B cell (primary cell): ENCODE measurements at regions not wholly inside any gene's neighbourhood (a gene's known extent, or its start where the extent isn't known, plus 50 kb on each side); places are given as distances from the start of the nearest gene placed in this dataset.

Source experiments
- ATAC-seq: fragments of 200-7000 bp; cut with Tn5 transposase; one replicate; pipeline ENCODE4 v1.10.0; 2021; ENCODE audit warnings: low read depth, mild to moderate bottlenecking, moderate number of reproducible peaks, moderate library complexity
- CTCF ChIA-PET: fragments of 350-600 bp; sonication (Branson Sonifier 250); formaldehyde crosslinking; loops from one replicate; lab custom pipeline; 2021; ENCODE audit warnings: antibody characterized with exemption, inconsistent platforms; lab: Charles Lee
- POLR2A ChIA-PET: fragments of 350-600 bp; sonication (Branson Sonifier 250); formaldehyde crosslinking; loops from one replicate; lab custom pipeline; 2021; ENCODE audit warnings: antibody characterized with exemption; lab: Charles Lee
- DNase-seq: peaks from one replicate; pipeline ENCODE4 v3.0.0; 2013
- H2AFZ ChIP-seq: 2 replicates; pipeline ENCODE4 v1.6.1; 2012; ENCODE audit warnings: mild to moderate bottlenecking, low read depth, low read length; ENCODE audit not compliant: insufficient read depth, poor library complexity, severe bottlenecking
- H3K27ac ChIP-seq, 2 donors: 1 replicate in 1 of 2; 2 replicates in 1 of 2; pipeline ENCODE4 v1.5.1; 2012 to 2013; ENCODE audit warnings: low read length in 2 of 2, mild to moderate bottlenecking in 2 of 2, moderate library complexity in 1 of 2
- H3K27me3 ChIP-seq, 4 experiments: fragments of 200-600 bp in 1 of 4; sonication (generic) in 1 of 4; replicated peaks in 1 of 4; 1 replicate in 2 of 4; 2 replicates in 2 of 4; pipeline versions ENCODE4 v1.6.1 to v1.7.0; 2013 to 2016; ENCODE audit warnings: low read length in 3 of 4, mild to moderate bottlenecking in 2 of 4, mixed read lengths in 1 of 4, moderate library complexity in 1 of 4; ENCODE audit not compliant: insufficient read depth in 4 of 4, control insufficient read depth in 3 of 4; ENCODE audit errors: control extremely low read depth in 1 of 4
- H3K36me3 ChIP-seq, 2 experiments: replicated peaks in 1 of 2; 1 replicate in 1 of 2; 2 replicates in 1 of 2; pipeline versions ENCODE4 v1.6.1 to v1.7.1; 2013; ENCODE audit warnings: low read length in 1 of 2; ENCODE audit not compliant: insufficient read depth in 2 of 2, control insufficient read depth in 1 of 2; ENCODE audit errors: control extremely low read depth in 1 of 2, extremely low read depth in 1 of 2
- H3K4me1 ChIP-seq, 2 donors: fragments of 200-600 bp in 1 of 2; sonication (generic) in 1 of 2; 1 replicate in 1 of 2; 2 replicates in 1 of 2; pipeline versions ENCODE4 v1.5.1 to v1.6.1; 2013 to 2017; ENCODE audit warnings: low read length in 2 of 2; ENCODE audit not compliant: control insufficient read depth in 2 of 2, insufficient read depth in 2 of 2
- H3K4me2 ChIP-seq: replicated peaks from 2 replicates; pipeline ENCODE3; 2012; ENCODE audit warnings: mild to moderate bottlenecking, low read depth, low read length; ENCODE audit not compliant: poor library complexity, severe bottlenecking
- H3K4me3 ChIP-seq, 5 experiments: fragments of 200-600 bp in 1 of 5; sonication (generic) in 1 of 5; 1 replicate in 3 of 5; 2 replicates in 2 of 5; pipeline versions ENCODE4 v1.5.1 to v1.7.0; 2011 to 2016; ENCODE audit warnings: low read length in 4 of 5, mild to moderate bottlenecking in 4 of 5, low read depth in 2 of 5, control low read depth in 1 of 5, moderate library complexity in 1 of 5; ENCODE audit not compliant: insufficient read depth in 1 of 5; ENCODE audit errors: control extremely low read depth in 1 of 5, extremely low read depth in 1 of 5
- H3K79me2 ChIP-seq: fragments of 200-600 bp; sonication (generic); one replicate; pipeline ENCODE4 v1.6.0; 2016; ENCODE audit warnings: low read length; ENCODE audit not compliant: control insufficient read depth, insufficient read depth
- H3K9ac ChIP-seq: fragments of 200-600 bp; sonication (generic); 2 replicates; pipeline ENCODE4 v1.6.1; 2017; ENCODE audit warnings: mild to moderate bottlenecking, low read length, moderate library complexity
- H3K9me3 ChIP-seq, 3 donors: one replicate each; pipeline versions ENCODE4 v1.6.1 to v1.7.1; 2013; ENCODE audit warnings: low read length in 2 of 3; ENCODE audit not compliant: control insufficient read depth in 2 of 3, insufficient read depth in 1 of 3; ENCODE audit errors: control extremely low read depth in 1 of 3
- H4K20me1 ChIP-seq: 2 replicates; pipeline ENCODE4 v1.6.0; 2012; ENCODE audit warnings: mild to moderate bottlenecking, low read length; ENCODE audit not compliant: insufficient read depth, control insufficient read depth, poor library complexity, severe bottlenecking
- H3K27ac Mint-ChIP-seq: one replicate; pipeline ENCODE4 v1.8.0; 2021; ENCODE audit warnings: mixed read lengths
- H3K27me3 Mint-ChIP-seq: one replicate; pipeline ENCODE4 v1.8.0; 2021; ENCODE audit warnings: mixed read lengths
- H3K4me1 Mint-ChIP-seq: one replicate; pipeline ENCODE4 v1.8.0; 2021; ENCODE audit warnings: mixed read lengths
- H3K4me3 Mint-ChIP-seq: one replicate; pipeline ENCODE4 v1.8.0; 2021; ENCODE audit warnings: mixed read lengths
- H3K9me3 Mint-ChIP-seq: one replicate; pipeline ENCODE4 v1.8.0; 2022; ENCODE audit warnings: mixed read lengths; ENCODE audit not compliant: insufficient read depth
- EZH2 ChIP-seq: IDR thresholded peaks from 2 replicates; pipeline ENCODE4 v1.6.1; 2012; ENCODE audit warnings: borderline replicate concordance, low read depth, mild to moderate bottlenecking, moderate library complexity, low read length; ENCODE audit not compliant: insufficient read depth, poor library complexity, severe bottlenecking
- WGBS: methylation state at CpG from one replicate; pipeline ENCODE4 v1.1.5; 2013; ENCODE audit warnings: missing lambda C conversion rate; ENCODE audit not compliant: insufficient coverage; 5-methylcytosine and 5-hydroxymethylcytosine counted together
- intact Hi-C: fragments of 100-400 bp; cut with micrococcal nuclease; formaldehyde crosslinking; loops from one replicate; pipeline ENCODE4 v1.10.0; 2022
- TF ChIP-seq, protein P1 (sequence below): fragments of 200-600 bp; IDR thresholded peaks from one replicate; pipeline ENCODE4 v1.8.0; 2022; ENCODE audit warnings: antibody characterized with exemption, mild to moderate bottlenecking

GRCh38 chr9:115712981-115713380 lies 440.6 kb upstream of the PAPPA start:
- ChIA-PET CTCF (no interaction called here), POLR2A (no interaction called here)
- Histone ChIP-seq H3K27ac (no peak overlapping the region), H3K36me3 (no peaks in the 10 kb centered on the region), H2AFZ (no peak overlapping the region), H4K20me1 (no peaks in the 10 kb centered on the region), H3K9ac (no peak overlapping the region), H3K4me3 (no peak overlapping the region), H3K4me1 (no peaks in the 10 kb centered on the region), H3K79me2 (no peaks in the 10 kb centered on the region), H3K9me3 (no peaks in the 10 kb centered on the region), H3K27me3 (no peaks in the 10 kb centered on the region), H3K4me2 (no peak overlapping the region)
- no peaks in the 10 kb centered on the region for H3K27me3 Mint-ChIP-seq
- no peak overlapping the region for H3K27ac Mint-ChIP-seq
- no peaks in the 10 kb centered on the region for H3K4me1 Mint-ChIP-seq
- no peak for DNase-seq
- intact Hi-C loops = no loop called here
- 100% methylated on average over 1 of the region's 2 CpGs for WGBS
- H3K9me3 Mint-ChIP-seq = peaks cover 2% of the 10 kb centered on the region
- no peak for ATAC-seq
- no peak overlapping the region for H3K4me3 Mint-ChIP-seq
- TF ChIP-seq EZH2 = no peak
- TF ChIP-seq, protein P1, sequence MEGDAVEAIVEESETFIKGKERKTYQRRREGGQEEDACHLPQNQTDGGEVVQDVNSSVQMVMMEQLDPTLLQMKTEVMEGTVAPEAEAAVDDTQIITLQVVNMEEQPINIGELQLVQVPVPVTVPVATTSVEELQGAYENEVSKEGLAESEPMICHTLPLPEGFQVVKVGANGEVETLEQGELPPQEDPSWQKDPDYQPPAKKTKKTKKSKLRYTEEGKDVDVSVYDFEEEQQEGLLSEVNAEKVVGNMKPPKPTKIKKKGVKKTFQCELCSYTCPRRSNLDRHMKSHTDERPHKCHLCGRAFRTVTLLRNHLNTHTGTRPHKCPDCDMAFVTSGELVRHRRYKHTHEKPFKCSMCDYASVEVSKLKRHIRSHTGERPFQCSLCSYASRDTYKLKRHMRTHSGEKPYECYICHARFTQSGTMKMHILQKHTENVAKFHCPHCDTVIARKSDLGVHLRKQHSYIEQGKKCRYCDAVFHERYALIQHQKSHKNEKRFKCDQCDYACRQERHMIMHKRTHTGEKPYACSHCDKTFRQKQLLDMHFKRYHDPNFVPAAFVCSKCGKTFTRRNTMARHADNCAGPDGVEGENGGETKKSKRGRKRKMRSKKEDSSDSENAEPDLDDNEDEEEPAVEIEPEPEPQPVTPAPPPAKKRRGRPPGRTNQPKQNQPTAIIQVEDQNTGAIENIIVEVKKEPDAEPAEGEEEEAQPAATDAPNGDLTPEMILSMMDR = no peak

DNA sequence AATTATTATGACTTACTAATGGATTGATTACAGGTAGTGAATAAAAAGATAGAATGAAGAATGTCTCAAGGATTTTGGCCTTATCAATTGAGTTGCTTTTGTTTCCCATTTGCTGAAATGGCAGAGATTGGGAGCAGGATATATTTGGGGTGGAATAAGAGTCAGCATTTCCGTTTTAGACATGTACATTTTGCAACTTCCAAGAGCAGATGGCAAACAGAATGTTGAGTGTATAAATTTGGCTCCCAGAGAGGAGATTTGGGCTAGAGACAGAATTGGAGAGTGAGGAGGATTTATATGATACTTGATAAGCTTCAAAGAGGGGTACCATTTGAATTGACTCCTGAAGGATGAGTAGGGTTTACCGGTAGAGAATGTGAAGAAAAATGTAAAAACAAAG lies 437.9 kb upstream of the PAPPA start:
- H3K4me1 ChIP-seq = no peaks in the 10 kb centered on the region
- H3K9ac ChIP-seq = no peak overlapping the region
- H3K27me3 ChIP-seq = no peaks in the 10 kb centered on the region
- H3K79me2 ChIP-seq = no peaks in the 10 kb centered on the region
- no peak overlapping the region for H2AFZ ChIP-seq
- DNase-seq = no peak
- no peaks in the 10 kb centered on the region for H3K27me3 Mint-ChIP-seq
- H4K20me1 ChIP-seq = no peaks in the 10 kb centered on the region
- no peak overlapping the region for H3K4me2 ChIP-seq
- no peak overlapping the region for H3K27ac Mint-ChIP-seq
- H3K4me1 Mint-ChIP-seq = no peaks in the 10 kb centered on the region
- H3K9me3 Mint-ChIP-seq = peaks cover 2% of the 10 kb centered on the region
- no peaks in the 10 kb centered on the region for H3K36me3 ChIP-seq
- WGBS = 57% methylated on average over 2 of the region's 2 CpGs
- ChIA-PET CTCF (no interaction called here), POLR2A (no interaction called here)
- intact Hi-C loops = no loop called here
- TF ChIP-seq EZH2 = no peak
- TF ChIP-seq, protein P1 = no peak
- no peaks in the 10 kb centered on the region for H3K9me3 ChIP-seq
- no peak overlapping the region for H3K27ac ChIP-seq
- no peak for ATAC-seq
- no peak overlapping the region for H3K4me3 ChIP-seq
- H3K4me3 Mint-ChIP-seq = no peak overlapping the region
